ENCODE measurements at regions not wholly inside any gene's neighbourhood (a gene's known extent, or its start where the extent isn't known, plus 50 kb on each side); places are given as distances from the start of the nearest gene placed in this dataset.

- TF ChIP-seq RERE (CRISPR knock-in tag; IDR thresholded peaks at IDR 0.05; ENCODE audit: low read depth) (no peak), FOXO1 (CRISPR knock-in tag; IDR thresholded peaks at IDR 0.05) (0 out of 2 replicates have a peak, but pooled peaks have one; percentile 24), ZNF543 (CRISPR knock-in tag; IDR thresholded peaks at IDR 0.05) (no peak), YY1 (IDR thresholded peaks at IDR 0.05; ENCODE audit: insufficient read depth, insufficient replicate concordance, low read depth, low read length) (peak; percentile 31), POGZ (CRISPR knock-in tag; IDR thresholded peaks at IDR 0.05) (0 out of 2 replicates have a peak, but pooled peaks have one; percentile 22), ZNF550 (CRISPR knock-in tag; IDR thresholded peaks at IDR 0.05; ENCODE audit: borderline replicate concordance) (no peak), ZBTB33 (CRISPR knock-in tag; IDR thresholded peaks at IDR 0.05) (0 out of 2 replicates have a peak, but pooled peaks have one; percentile 15), ZFP36L1 (CRISPR knock-in tag; IDR thresholded peaks at IDR 0.05) (no peak), ZNF788 (CRISPR knock-in tag; IDR thresholded peaks at IDR 0.05; ENCODE audit: borderline replicate concordance) (0 out of 2 replicates have a peak, but pooled peaks have one; percentile 39), SPEN (CRISPR knock-in tag; IDR thresholded peaks at IDR 0.05; ENCODE audit: low read depth) (peak; percentile 47; the same call in 1 of the 2 replicates), MTA1 (CRISPR knock-in tag; IDR thresholded peaks at IDR 0.05; ENCODE audit: borderline replicate concordance) (no peak), ZNF878 (CRISPR knock-in tag; IDR thresholded peaks at IDR 0.05) (no peak), HCFC1 (IDR thresholded peaks at IDR 0.05; ENCODE audit: low read depth, low read length) (no peak), ZNF687 (CRISPR knock-in tag; IDR thresholded peaks at IDR 0.05) (peak; percentile 43; the same call in 1 of the 2 replicates), ZSCAN31 (CRISPR knock-in tag; IDR thresholded peaks at IDR 0.05; ENCODE audit: low read depth) (no peak), ZNF143 (CRISPR knock-in tag; IDR thresholded peaks at IDR 0.05) (no peak), MATR3 (CRISPR knock-in tag; IDR thresholded peaks at IDR 0.05) (no peak)
These were observed 85.9 kb upstream of the MKI67 start (continued) for GRCh38 chr10:128211953-128212727.

All from HepG2 (cell line).